K562 (cell line): ENCODE measurements at regions not wholly inside any gene's neighbourhood (a gene's known extent, or its start where the extent isn't known, plus 50 kb on each side); places are given as distances from the start of the nearest gene placed in this dataset.

Experiments used
- ATAC-seq: fragments of 200-7000 bp; cut with Tn5 transposase; 3 replicates; pipeline ENCODE4 v1.9.1; 2020; ENCODE audit warnings: moderate library complexity
- BruUV-seq: library from RNA; stranded (reverse); fragments of 400-500 nt; replicated peaks from 2 replicates; lab custom pipeline; 2021; lab: Mats Ljungman, UMichigan
- CTCF ChIA-PET: fragments of 300-600 bp; formaldehyde crosslinking; extraction: SDS; loops from one replicate; lab custom pipeline; 2021; ENCODE audit warnings: low intra/inter-chr PET ratio; lab: Yijun Ruan, JAX
- POLR2A ChIA-PET: fragments of 300-600, 350-650 bp; sonication (Branson Sonifier 250); formaldehyde crosslinking; extraction: SDS; loops from one replicate; lab custom pipeline; 2021; ENCODE audit warnings: antibody characterized with exemption, inconsistent platforms; lab: Yijun Ruan, JAX
- DNase-seq, 4 experiments: peaks; one replicate each; pipeline versions ENCODE4 v3.0.0 to v3.0.0-alpha.2; 2011 to 2018; ENCODE audit warnings: low spot score in 3 of 4, mixed read lengths in 3 of 4; ENCODE audit errors: extremely low read depth in 1 of 4
- FAIRE-seq: peaks from 2 replicates; lab custom pipeline; 2011; peaks lifted over from hg19 to GRCh38; lab: Jason Lieb, UNC
- H2AFZ ChIP-seq: 2 replicates; pipeline ENCODE4 v1.6.0; 2011; ENCODE audit warnings: low read depth, low read length, control low read depth, inconsistent platforms
- H3K27ac ChIP-seq: fragments of 200-600 bp; 3 replicates; pipeline ENCODE4 v1.8.0; 2011; ENCODE audit warnings: low read depth, mild to moderate bottlenecking, control low read depth, inconsistent platforms, low read length, moderate library complexity, mixed read lengths; ENCODE audit errors: extremely low read depth
- H3K27me3 ChIP-seq, 2 experiments: fragments of 300-600 bp in 1 of 2; 2 replicates in 1 of 2; 3 replicates in 1 of 2; pipeline versions ENCODE4 v1.6.0 to v1.8.0; 2011; ENCODE audit warnings: inconsistent platforms in 2 of 2, low read length in 2 of 2, mild to moderate bottlenecking in 1 of 2, mixed read lengths in 1 of 2, moderate library complexity in 1 of 2; ENCODE audit not compliant: control insufficient read depth in 2 of 2, insufficient read depth in 2 of 2
- H3K36me3 ChIP-seq: fragments of 300-600 bp; 3 replicates; pipeline ENCODE4 v1.8.0; 2011; ENCODE audit warnings: mild to moderate bottlenecking, low read length, inconsistent platforms; ENCODE audit not compliant: control insufficient read depth, insufficient read depth
- H3K4me1 ChIP-seq, 2 experiments: fragments of 200-600 bp in 1 of 2; replicated peaks in 1 of 2; 2 replicates in 1 of 2; 3 replicates in 1 of 2; pipeline versions ENCODE4 v1.5.1 to v1.8.0; 2011; ENCODE audit warnings: inconsistent platforms in 2 of 2, low read length in 2 of 2, mild to moderate bottlenecking in 1 of 2, mixed read lengths in 1 of 2, moderate library complexity in 1 of 2; ENCODE audit not compliant: control insufficient read depth in 2 of 2, insufficient read depth in 2 of 2
- H3K4me2 ChIP-seq: 2 replicates; pipeline ENCODE4 v1.6.1; 2011; ENCODE audit warnings: low read length, control low read depth, inconsistent platforms, mixed read lengths; ENCODE audit not compliant: insufficient read depth
- H3K4me3 ChIP-seq: fragments of 200-600 bp; sonication (generic), shearing (Covaris generic); 2 replicates; pipeline ENCODE4 v1.5.1; 2016; ENCODE audit warnings: control low read depth, inconsistent platforms
- H3K79me2 ChIP-seq: fragments of 200-600 bp; 3 replicates; pipeline ENCODE4 v1.8.0; 2011; ENCODE audit warnings: low read length, inconsistent platforms; ENCODE audit not compliant: control insufficient read depth, insufficient read depth
- H3K9ac ChIP-seq, 2 experiments: 2 replicates each; pipeline versions ENCODE4 v1.6.0 to v1.6.1; 2011; ENCODE audit warnings: low read depth in 2 of 2, low read length in 2 of 2, control low read depth in 1 of 2, inconsistent platforms in 1 of 2, mild to moderate bottlenecking in 1 of 2, mixed read lengths in 1 of 2; ENCODE audit not compliant: insufficient read depth in 1 of 2
- H3K9me1 ChIP-seq: one replicate; pipeline ENCODE4 v1.6.0; 2011; ENCODE audit warnings: inconsistent platforms, mild to moderate bottlenecking, low read length, moderate library complexity; ENCODE audit not compliant: control insufficient read depth, insufficient read depth
- H3K9me3 ChIP-seq: replicated peaks from 2 replicates; pipeline ENCODE4 v1.5.1; 2011; ENCODE audit warnings: low read depth, low read length, inconsistent platforms; ENCODE audit not compliant: control insufficient read depth, insufficient read depth
- H4K20me1 ChIP-seq: replicated peaks from 2 replicates; pipeline ENCODE4 v1.6.1; 2011; ENCODE audit warnings: low read length, inconsistent platforms, mixed read lengths; ENCODE audit not compliant: control insufficient read depth, insufficient read depth
- ADNP ChIP-seq: fragments of 200-800 bp; sonication (Bioruptor generic); IDR thresholded peaks from 2 replicates; pipeline ENCODE4 v1.6.1; 2016; ENCODE audit warnings: missing genetic modification characterization, missing compliant biosample characterization
- EP400 ChIP-seq: fragments of 450-650 bp; IDR thresholded peaks from 2 replicates; pipeline ENCODE4 v1.6.1; 2017; ENCODE audit warnings: antibody characterized with exemption, mild to moderate bottlenecking, moderate library complexity
- FOXA3 ChIP-seq, 2 experiments: fragments of 450-650 bp in 1 of 2; sonication (generic) in 1 of 2; formaldehyde crosslinking; IDR thresholded peaks in 1 of 2; conservative IDR thresholded peaks in 1 of 2; 2 replicates each; pipeline versions ENCODE4 v1.4.0 to v1.8.0; 2020 to 2022; ENCODE audit warnings: mild to moderate bottlenecking in 2 of 2, missing genetic modification reagents in 1 of 2
- KDM4B ChIP-seq, 2 experiments: fragments of 450-650 bp in 1 of 2; sonication (generic) in 1 of 2; IDR thresholded peaks; 2 replicates each; pipeline ENCODE4 v1.6.1; 2016 to 2017; ENCODE audit warnings: borderline replicate concordance in 2 of 2, antibody characterized with exemption in 1 of 2, low read depth in 1 of 2, mild to moderate bottlenecking in 1 of 2
- MAFK ChIP-seq: IDR thresholded peaks from 2 replicates; pipeline ENCODE4 v1.6.1; 2011; ENCODE audit warnings: low read length, improper control_type of control experiment
- MBD2 ChIP-seq: sonication (generic); IDR thresholded peaks from 2 replicates; pipeline ENCODE4 v1.6.1; 2016; ENCODE audit warnings: low read depth, borderline replicate concordance
- NEUROD1 ChIP-seq: fragments of 150-350 bp; IDR thresholded peaks from 2 replicates; pipeline ENCODE4 v1.6.1; 2014; ENCODE audit warnings: borderline replicate concordance, low read length, low read depth; ENCODE audit not compliant: partially characterized antibody
- PML ChIP-seq: IDR thresholded peaks from 2 replicates; pipeline ENCODE4 v1.6.1; 2012; ENCODE audit warnings: low read length, inconsistent platforms
- RAD21 ChIP-seq, 2 experiments: fragments of 250-450 bp in 1 of 2; fragments of 450-650 bp in 1 of 2; sonication (Bioruptor Pico) in 1 of 2; formaldehyde crosslinking in 1 of 2; IDR thresholded peaks in 1 of 2; conservative IDR thresholded peaks in 1 of 2; 2 replicates each; pipeline versions ENCODE4 v1.4.0 to v1.8.0; 2020 to 2022; ENCODE audit warnings: mild to moderate bottlenecking in 2 of 2, moderate library complexity in 1 of 2
- SMAD1 ChIP-seq: fragments of 150-350 bp; IDR thresholded peaks from 2 replicates; pipeline ENCODE4 v1.6.1; 2014; ENCODE audit warnings: low read length, low read depth; ENCODE audit not compliant: partially characterized antibody
- SOX6 ChIP-seq: fragments of 450-650 bp; IDR thresholded peaks from 2 replicates; pipeline ENCODE4 v1.6.1; 2014; ENCODE audit warnings: mild to moderate bottlenecking
- SP2 ChIP-seq: IDR thresholded peaks from 2 replicates; pipeline ENCODE4 v1.6.1; 2011; ENCODE audit warnings: mild to moderate bottlenecking, low read depth, low read length, moderate library complexity; ENCODE audit not compliant: poor library complexity, severe bottlenecking; ENCODE audit errors: extremely low read depth
- STAT5A ChIP-seq: IDR thresholded peaks from 2 replicates; pipeline ENCODE4 v1.6.1; 2012; ENCODE audit warnings: low read length, inconsistent platforms, borderline replicate concordance
- ZNF280A ChIP-seq: fragments of 450-650 bp; IDR thresholded peaks from 2 replicates; pipeline ENCODE4 v1.6.1; 2018; ENCODE audit warnings: mild to moderate bottlenecking, low read depth; ENCODE audit not compliant: partially characterized antibody
- ZNF586 ChIP-seq: fragments of 450-650 bp; formaldehyde crosslinking; conservative IDR thresholded peaks from 2 replicates; pipeline ENCODE4 v1.4.0; 2020; ENCODE audit warnings: mild to moderate bottlenecking, moderate library complexity
- ZNF668 ChIP-seq: fragments of 250-450 bp; sonication (Bioruptor Pico); IDR thresholded peaks from 2 replicates; pipeline ENCODE4 v1.8.0; 2022; ENCODE audit warnings: mild to moderate bottlenecking, inconsistent platforms
- WGBS: fragments of 100-300 bp; shearing (Covaris generic); methylation state at CpG from one replicate; pipeline ENCODE4 v1.1.6; 2016; ENCODE audit warnings: low coverage, mixed read lengths; ENCODE audit not compliant: insufficient coverage; ENCODE audit errors: missing lambda C conversion rate; 5-methylcytosine and 5-hydroxymethylcytosine counted together
- in situ Hi-C: fragments of 300-500 bp; cut with MboI; formaldehyde crosslinking; loops from 4 replicates; pipeline ENCODE4 v1.15.0; 2018; ENCODE audit warnings: inconsistent platforms, mixed read lengths
- intact Hi-C: fragments of 100-400 bp; cut with micrococcal nuclease; formaldehyde crosslinking; loops from 2 replicates; pipeline ENCODE4 v1.14.2; 2022

- no peaks in the 10 kb centered on the region for H4K20me1 ChIP-seq
- H3K79me2 ChIP-seq, result no peaks in the 10 kb centered on the region
- no peak overlapping the region for H3K4me3 ChIP-seq
- no peaks in the 10 kb centered on the region for H3K9me1 ChIP-seq
- intact Hi-C loops, result no loop called here
- H3K9me3 ChIP-seq, result no peaks in the 10 kb centered on the region
- CTCF ChIA-PET, result no interaction called here
- no peak for FAIRE-seq
- no peak overlapping the region for H3K4me2 ChIP-seq
- in situ Hi-C loops, result no loop called here
- DNase-seq, result no peak
- POLR2A ChIA-PET, result no interaction called here
- H3K36me3 ChIP-seq, result no peaks in the 10 kb centered on the region
- no peak overlapping the region for H3K9ac ChIP-seq
- no peak for TF ChIP-seq RAD21 (CRISPR knock-in tag; conservative IDR thresholded peaks at IDR 0.05 in 1 of 2, IDR thresholded peaks at IDR 0.05 in 1 of 2)
- TF ChIP-seq SP2, result no peak
- TF ChIP-seq FOXA3 (CRISPR knock-in tag; conservative IDR thresholded peaks at IDR 0.05 in 1 of 2, IDR thresholded peaks at IDR 0.05 in 1 of 2), result no peak
- H3K4me1 ChIP-seq, result no peaks in the 10 kb centered on the region; a peak in 1 of 5 replicates
- H3K27ac ChIP-seq, result no peak overlapping the region
- 17% methylated on average over 3 of the region's 3 CpGs for WGBS
- no peaks in the 10 kb centered on the region for H3K27me3 ChIP-seq
- H2AFZ ChIP-seq, result no peak overlapping the region
- ATAC-seq, result no peak
- no TSS peak for BruUV-seq
These were observed 216.9 kb downstream of the AUH start for GRCh38 chr9:91144769-91145168.

- POLR2A ChIA-PET, result no interaction called here
- no TSS peak for BruUV-seq
- H3K79me2 ChIP-seq, result no peaks in the 10 kb centered on the region
- no peaks in the 10 kb centered on the region for H3K36me3 ChIP-seq
- DNase-seq (no peak), FAIRE-seq (no peak), ATAC-seq (no peak)
- no peaks in the 10 kb centered on the region for H3K9me1 ChIP-seq
- intact Hi-C loops (no loop called here), in situ Hi-C loops (no loop called here)
- CTCF ChIA-PET, result no interaction called here
- H3K4me2 ChIP-seq, result no peak overlapping the region
- H3K9ac ChIP-seq, result no peak overlapping the region
- H3K4me1 ChIP-seq, result no peaks in the 10 kb centered on the region; a peak in 1 of 5 replicates
- H3K9me3 ChIP-seq, result no peaks in the 10 kb centered on the region
- no peaks in the 10 kb centered on the region for H3K27me3 ChIP-seq
- no peaks in the 10 kb centered on the region for H4K20me1 ChIP-seq
- 13% methylated on average over 4 of the region's 4 CpGs for WGBS
- no peak overlapping the region for H3K27ac ChIP-seq
- no peak overlapping the region for H2AFZ ChIP-seq
- H3K4me3 ChIP-seq, result no peak overlapping the region
- TF ChIP-seq KDM4B (IDR thresholded peaks at IDR 0.05; ENCODE audit: borderline replicate concordance in 2 of 2, low read depth in 1 of 2) (no peak), PML (no peak), MBD2 (no peak), SOX6 (no peak), STAT5A (no peak), SMAD1 (no peak), NEUROD1 (no peak), ZNF668 (CRISPR knock-in tag) (no peak), ZNF280A (no peak), ZNF586 (no peak), EP400 (no peak), ADNP (tag) (no peak), MAFK (no peak)
These were observed 216.2 kb downstream of the AUH start for GRCh38 chr9:91145496-91145895.
